Inflammatory macrophage treated with lipopolysaccharide for 1 hour (primary cell): ENCODE measurements at regions not wholly inside any gene's neighbourhood (a gene's known extent, or its start where the extent isn't known, plus 50 kb on each side); places are given as distances from the start of the nearest gene placed in this dataset.
"Not testable (repeated sequence)": the region's sequence is repeated elsewhere in the genome, so short reads cannot be mapped to it uniquely, and the experiment has no call there.

Source experiments
- DNase-seq, 2 donors: peaks; one replicate each; pipeline ENCODE4 v3.0.0-alpha.2; 2020 to 2022

DNA sequence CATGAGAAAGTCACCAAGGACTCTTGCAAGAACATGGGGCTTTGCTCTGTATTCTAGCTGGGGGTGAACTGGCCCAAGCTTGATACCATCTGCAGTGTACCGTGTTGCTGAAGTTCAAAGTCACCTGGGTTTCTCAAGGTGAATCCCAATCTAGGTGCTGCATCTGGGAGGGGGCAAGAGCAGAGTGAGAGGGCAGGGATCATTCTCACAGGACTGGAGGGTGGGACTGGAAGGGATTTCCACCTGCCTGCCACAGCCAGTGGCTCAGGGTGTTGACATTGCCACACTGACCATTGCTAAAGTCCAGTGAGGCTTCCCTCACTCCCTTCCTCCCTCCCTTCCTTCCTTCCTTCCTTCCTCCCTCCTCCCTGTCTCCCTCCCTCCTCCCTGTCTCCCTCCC is 98.7 kb downstream of the MYCN start:
- no peak for DNase-seq

DNA sequence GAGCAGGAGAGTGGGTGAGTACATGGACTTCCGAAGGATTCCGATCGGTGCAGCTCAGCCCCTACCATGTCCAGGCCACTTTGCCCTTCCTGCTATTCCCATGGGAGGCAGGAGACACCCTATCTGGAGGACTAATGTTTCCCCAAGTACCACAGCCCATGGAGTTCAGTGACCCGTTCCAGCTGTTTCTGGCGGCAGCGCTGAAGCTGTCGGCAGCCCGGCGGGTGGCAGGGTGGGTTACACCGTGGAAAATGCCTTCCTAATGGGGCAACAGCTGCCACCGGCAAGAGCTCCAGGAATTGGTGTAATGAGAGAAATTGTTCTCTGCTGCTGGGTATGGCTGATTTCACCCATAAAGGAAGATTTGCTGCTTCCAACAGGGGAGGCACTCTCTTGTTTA is 98.3 kb downstream of the MYCN start:
- DNase-seq, result no peak

DNA sequence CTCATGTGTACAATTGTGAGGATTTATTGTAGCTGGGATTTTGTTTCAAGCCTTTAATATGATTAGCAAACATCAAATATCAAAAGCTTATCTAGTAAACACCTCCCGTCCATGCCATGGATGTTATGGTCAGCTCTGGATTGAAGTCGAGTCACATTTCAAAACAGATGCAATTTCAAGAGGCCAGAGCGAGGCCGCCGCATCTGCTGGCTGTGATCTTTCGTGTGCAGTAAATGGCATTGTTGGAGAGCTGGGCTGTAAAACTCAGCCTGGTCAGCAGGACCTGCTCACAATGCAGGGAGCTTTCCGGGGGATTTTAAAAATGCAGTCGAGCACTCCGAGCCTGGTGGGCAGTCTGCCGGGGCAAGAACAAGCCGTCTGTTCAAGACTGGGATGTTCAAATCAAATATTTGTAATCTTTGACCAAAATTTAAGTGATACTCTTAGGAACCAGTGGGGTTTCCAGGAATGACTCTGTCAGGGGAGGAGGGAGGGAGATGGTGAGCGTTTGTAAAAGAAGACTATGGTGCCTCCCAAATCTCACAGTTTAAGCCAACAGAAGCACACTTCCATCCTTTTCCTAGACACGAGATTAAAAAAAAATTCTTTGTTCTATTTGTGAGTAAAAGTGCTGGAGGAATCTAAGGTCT is 97.6 kb downstream of the MYCN start:
- no peak for DNase-seq

DNA sequence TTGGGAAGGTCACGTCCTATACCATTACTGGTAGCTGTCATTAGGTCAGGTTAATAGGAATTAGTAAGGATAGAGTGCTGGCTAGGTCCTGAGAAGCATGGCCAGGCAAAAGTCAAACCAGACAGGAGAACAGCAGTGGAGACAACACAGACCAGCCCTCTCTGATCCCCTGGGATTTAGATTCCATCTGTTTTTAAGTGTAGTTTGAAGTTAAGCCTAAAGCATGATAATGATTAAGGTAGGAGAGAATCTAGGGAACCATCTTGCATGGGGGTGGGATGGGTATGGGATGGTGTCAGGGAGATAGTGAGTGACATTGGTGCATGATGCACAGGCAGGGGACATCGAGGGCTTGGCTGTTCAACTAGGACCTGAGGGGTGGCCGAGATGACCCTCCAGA is 96.6 kb downstream of the MYCN start:
- DNase-seq, result no peak

DNA sequence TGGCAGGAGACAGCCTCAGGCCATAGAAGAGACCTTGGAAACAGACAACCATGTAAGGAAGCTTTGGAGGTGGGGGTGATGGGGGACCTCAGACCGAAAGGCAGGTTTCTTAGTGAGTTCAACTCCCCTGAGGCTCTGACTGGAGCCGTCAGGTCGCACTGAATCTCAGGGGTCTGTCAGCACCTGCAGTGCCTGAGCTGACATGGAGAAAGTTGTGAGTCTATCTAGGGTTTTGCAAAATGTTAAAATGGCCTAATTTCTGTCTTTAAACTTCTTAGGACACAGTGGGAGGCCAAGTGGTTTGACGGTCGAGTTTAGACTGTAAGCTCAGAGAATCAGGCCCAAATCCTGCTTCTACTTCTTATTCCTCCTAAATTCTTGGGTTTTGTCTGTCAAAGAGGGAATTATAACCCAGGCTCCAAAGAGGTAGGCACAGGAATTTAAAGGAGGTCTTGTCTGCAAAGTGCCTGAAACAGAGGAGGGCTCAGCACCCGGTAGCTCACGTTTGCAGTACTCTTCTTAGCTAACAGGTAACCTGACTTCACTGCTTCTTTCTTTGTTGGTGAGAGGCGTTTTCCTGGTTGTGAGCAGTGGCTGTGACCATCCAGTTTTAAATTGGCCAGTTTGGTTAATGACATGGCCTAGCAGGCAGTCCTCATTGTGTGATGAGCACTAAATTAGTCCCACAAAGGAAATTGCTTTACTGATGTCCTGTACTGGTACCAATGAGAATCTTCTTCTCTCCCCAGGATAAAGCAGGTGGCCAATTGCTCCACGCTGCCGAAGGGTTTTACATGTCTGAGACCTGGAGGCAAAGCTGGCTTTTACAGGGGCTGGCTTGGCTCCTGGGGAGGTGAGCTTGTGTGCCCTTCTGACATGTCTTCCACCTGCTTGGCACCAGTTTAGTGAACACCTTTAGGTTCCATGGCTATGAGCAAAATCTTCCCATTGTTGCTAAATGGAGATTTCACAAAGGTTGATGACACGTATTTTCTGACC is 95.7 kb downstream of the MYCN start:
- no peak for DNase-seq

DNA sequence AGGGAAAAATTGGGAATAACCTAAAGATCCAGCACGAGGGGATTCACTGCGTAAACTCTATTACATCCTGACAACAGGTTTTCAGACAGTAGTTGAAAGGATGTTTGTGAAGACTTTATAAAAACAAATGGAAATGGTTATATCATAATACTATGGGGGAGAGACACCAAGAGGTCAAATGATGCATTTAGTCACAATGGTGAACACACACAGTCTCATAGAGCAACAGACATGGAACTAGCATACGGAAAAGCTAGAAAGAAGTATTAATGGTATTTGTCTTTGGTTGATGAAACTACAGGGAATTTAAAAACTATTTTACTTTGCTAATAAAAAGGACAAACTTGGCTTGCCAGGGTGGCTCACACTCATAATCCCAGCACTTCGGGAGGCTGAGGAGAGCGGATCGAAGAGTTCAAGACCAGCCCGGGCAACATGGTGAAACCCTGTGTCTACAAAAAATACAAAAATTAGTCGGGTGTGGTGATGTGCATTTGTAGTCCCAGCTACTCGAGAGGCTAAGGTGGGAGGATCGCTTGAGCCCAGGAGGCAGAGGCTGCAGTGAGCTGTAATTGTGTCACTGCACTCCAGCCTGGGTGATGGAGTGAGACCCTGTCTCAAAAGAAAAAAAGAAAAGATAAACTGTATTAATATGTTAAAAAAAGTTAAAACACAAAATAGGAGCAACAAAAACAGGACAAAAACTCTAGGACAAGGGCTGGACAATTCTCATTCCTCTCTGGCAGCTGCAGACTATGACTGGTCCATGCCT is 94.8 kb downstream of the MYCN start:
- no peak for DNase-seq

DNA sequence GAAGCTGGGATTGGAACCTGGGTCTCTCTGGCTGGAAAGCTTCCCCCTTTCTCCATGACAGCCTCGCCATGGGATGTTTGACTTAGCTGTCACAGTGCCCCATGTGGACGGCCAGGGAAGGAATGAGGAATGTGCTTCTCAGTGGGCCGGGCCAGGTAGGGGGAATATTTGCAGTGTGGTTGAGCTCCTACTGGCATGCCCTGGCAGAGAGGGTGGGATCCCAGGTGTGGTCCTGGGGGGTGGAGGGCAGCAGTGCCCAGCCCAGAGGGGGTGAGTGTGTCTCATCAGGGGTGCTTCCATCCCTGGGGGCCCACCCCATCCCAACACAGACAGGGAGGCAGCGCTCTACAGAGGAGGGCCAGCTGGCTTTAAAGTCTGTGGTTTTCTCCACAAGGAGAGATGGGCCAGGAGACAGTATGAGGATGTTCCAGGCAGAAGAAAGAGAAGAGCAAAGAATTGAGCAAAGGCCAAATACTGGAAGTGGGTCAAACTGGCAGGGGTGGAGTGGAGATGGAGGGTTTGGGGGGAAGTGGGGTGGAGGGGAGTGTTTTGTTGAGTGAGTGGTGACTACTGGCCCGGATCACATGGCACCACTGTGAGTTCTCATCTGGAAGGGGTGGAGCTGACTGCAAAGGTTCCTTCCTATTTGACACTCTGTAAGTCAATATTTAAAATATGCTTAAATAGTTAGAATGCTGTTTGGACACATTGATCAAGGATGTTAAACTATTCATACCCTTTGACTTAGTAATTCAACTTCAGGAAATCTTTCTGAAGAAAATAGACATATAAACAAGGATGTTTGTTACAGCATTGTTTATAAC is 94.0 kb downstream of the MYCN start:
- DNase-seq, result peak; percentile 4 to 10

DNA sequence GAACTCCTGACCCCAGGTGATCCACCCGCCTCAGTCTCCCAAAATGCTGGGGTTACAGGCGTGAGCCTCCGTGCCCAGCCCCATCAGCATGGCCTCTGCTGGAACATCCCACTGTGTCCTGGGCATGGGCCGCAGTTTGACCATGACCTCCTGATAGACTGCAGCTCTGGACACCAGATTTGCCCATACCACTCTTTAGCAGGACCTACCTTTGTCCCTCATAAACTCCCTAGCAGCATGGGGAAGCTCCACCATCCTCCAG is 92.6 kb downstream of the MYCN start:
- DNase-seq, result no peak

DNA sequence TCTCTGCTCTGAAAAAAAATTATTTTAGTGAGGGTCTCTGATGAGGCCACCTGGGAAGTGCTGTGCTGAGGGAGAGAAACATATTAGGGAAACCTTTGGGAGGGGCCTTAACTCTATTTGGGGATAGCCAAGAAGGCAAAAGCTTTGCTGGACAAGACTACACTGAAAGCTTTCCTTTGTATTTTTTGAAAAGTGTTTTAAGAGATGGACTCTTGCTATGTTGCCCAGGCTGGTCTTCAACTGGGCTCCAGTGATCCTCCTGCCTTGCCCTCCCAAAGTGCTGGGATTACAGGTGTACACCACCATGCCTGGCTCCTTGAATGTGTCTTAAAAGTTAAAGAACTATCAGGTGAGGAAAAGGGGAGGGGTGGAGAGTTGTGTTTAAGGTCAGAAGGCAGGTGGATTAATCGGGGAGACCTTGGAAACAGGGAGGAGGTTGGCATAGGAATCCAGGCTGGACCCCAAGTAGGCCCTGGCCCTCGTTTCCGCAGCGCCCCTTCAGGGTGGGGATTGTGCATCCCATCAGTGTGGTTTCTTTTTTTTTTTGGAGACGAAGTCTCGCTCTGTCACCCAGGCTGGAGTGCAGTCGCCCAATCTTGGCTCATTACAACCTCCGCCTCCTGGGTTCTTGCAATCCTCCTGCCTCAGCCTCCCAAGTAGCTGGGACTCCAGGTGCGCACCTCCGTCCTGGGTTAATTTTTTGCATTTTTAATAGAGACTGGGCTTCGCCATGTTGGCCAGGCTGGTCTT is 92.1 kb downstream of the MYCN start:
- no peak for DNase-seq

DNA sequence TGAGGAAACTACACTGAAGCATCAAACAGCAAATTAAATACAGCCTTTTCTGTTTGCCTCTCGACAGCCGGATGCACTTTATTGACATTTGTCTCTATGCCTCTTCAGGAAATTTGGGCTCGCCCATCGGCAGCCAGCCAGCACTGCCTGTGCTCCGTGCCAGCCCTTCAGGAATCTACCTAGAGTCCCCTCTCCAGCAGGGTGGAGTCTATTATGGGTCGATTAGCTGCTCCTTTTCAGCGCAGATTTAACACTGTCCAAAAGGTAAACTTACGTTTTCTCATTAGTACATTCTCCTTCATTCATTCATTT is 91.5 kb downstream of the MYCN start:
- DNase-seq, result no peak

DNA sequence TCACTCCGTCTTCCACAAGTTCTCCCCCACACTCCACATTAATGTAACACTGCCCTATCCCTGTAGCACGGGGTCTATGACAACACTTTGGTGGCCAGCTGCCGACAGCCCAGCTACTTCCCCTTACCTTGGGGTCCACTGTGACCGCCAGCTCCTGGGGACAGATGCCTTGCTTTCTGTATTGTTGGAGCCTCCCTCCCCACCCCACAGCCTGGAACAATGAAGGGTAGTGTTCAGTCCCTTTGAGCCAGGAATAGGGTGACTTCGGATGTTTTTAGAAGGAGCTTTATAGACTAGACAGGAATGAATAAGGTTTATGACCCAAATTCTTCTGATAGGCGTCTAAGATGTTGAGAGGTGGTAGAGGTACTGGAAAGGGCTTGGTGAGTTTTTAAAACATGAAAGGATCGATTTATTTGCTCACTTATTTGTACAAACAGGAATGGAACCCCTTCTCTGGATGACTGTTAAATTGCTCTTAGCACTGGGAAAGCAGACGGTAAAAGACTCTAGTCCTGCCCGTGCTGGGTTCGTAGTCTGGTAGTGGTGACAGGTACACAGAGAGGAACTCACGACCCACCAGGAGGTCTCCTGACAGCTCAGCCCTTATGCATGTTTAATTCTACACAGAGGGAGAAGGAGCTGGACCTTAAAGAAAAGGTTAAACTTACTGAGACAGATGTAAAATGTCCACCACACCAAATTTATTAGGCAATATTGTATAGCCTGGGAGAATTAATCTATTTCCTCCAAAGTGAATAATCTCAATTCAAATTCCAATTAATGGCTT is 90.9 kb downstream of the MYCN start:
- DNase-seq, result no peak

DNA sequence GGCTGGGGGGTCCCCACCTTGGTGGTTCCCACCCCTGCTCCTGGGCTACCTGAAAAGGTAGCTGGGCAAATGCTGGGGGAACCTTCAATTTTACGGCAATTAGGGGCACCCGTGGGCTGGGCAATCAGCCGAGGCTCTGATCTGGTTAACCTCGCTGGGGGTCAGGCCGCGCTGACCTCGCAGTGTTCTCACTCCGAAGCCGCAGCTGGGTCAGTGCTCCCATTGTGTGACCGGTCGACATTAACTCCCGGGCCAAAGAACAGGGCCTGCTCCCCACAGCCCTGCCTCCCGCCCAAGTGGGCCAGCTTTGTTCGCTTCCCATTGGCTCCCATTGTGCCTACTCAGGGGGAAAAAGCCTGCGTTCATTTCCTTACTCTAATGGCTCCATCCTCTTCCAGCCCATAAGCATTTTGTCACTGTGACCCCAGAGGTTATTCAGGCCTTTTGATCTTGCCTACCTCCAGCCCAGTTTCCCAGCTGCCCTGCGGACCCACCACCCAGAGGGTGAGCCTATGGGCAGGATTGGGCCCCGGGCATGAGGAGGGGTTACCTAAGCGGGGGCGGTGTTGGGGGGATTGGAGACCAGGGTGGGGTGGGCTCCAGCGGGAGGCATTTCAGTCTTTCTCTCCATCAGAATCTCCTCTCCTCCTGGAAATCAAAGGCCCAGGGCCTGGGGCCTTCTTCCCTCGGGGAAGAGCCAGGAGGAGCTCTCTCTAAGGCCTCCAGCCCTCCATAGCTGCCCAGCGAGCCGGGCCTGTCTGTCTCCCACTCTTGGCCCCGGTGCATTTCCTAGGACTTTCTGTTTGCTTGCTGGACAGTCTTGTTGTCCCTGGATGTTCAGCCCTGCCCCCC is 90.1 kb downstream of the MYCN start:
- DNase-seq, result no peak

DNA sequence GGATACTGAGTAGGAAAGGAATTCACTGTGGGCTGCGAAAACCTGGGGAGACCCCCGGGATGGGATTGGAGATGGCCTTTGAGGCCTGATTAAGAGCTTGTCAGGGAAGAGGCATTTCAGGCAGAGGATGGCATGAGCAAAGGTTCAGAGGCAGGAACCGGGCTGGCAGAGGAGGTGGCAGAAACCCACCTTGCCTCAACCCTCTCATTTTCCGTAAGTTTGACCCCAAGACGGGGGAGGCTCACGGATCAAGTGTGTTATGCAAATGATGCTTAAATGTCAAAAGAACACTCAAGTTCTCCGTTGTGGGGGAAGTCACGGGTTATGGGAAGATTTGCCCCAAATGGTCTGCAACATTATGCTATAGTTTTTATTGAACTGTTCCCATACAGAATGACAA is 88.3 kb downstream of the MYCN start:
- no peak for DNase-seq

DNA sequence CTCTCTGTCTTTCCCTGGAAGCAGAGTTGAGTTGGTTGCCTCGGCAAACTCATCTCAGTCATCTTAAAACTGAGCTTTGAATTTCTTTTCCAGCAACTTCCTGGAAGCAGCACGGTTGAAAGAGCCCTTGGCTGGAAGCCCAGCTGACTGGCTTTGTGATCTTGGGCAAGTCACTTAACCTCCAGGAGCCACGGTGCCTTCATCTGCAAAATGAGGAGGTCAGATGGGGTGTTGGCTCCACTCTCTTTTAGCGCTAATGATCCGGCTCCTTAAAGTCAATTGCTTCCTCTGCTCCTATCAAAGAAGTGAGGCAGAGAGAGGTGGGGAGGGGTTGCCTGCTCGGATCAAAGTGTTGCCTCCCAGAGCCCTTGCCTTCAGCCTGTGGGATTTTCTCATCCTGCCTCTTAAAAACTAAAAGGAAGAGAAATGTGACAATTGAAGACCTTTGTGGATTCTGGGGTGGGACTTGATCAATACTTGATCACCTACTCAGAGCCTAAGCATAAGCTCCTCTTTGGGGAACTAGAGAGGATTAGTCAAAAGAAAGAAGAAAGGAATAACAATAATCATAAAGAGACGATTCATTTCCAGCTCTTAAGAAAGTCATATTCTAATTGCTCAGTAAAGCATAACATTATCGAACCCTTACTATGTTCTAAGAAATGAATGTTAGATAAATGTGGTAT is 86.6 kb downstream of the MYCN start:
- no peak for DNase-seq

DNA sequence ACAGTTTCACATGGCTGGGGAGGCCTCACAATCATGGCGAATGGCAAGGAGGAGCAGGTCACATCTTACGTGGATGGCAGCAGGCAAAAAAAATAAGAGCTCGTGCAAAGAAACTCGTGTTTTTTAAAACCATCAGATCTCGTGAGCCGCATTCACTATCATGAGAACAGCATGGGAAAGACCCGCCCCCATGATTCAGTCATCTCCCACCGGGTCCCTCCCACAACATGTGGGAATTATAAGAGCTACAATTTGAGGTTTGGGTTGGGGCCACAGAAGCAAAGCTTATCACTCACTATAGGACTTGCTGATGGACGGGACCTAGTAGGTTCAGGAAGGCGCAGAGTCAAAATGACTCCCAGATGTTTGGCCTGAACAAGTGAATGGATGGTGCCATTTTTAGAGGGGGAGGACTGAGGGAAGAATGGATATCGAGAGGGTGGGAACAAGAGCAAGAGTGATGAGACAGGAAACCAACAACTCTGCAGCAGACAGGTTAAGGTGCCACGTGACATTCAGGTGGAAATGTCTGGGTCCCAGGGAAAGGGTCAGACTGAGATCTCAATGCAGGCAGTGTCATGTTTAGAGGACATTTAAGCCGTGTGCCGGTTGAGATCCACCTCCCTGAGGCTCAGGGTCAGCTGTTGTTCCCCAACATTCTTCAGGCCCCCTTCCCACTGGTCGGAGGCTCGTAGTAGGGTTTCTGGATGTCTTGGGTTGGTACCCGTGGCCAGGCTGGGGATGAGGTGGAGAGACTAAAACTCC is 85.7 kb downstream of the MYCN start:
- no peak for DNase-seq

DNA sequence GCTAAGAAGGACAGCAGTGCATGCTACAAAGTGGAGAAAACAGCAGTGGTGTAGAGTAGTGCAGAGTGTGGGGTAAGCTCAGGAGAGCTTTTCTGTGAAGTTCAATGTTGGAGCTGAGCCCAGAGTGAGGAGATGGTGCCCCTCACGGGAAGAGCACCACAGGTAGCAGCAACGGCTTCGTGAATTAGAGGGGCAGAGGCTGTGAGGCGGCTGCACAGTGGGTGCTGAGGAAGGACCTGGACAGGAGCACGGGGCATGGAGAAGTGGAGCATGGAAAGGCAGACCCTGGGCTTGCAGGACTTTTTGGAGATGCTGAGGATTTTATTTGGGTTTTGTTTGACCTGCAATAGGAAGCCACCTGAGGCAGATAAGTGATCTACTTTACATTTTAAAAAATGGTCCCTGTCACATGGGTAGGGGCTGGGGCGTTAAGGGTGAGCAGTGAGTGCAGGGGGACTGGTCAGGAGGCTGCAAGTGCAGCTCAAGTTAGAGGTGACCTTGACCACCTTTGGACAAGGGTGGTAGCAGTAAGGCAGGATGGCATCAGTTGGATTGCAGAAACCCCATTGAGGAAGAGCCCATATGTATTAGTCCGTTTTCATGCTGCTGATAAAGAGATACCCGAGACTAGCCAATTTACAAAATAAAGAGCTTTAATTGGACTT is 85.0 kb downstream of the MYCN start:
- no peak for DNase-seq

DNA sequence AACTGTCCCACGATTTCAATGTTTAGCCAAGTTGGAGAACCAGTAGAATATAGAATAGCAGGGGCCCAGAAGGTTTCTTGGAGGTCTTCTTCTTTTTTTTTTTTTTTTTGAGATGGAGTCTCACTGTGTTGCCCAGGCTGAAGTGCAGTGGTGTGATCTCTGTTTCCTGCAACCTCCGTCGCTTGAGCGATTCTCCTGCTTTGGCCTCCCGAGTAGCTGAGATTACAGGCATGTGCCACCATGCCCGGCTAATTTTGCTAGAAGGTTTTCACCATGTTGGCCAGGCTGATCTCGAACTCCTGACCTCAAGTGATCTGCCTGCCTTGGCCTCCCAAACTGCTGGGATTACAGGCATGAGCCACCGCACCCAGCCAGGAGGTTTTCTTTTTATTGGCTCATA is 84.3 kb downstream of the MYCN start:
- DNase-seq, result not testable (repeated sequence)
